Epithelial cell of proximal tubule (primary cell): ENCODE measurements at regions not wholly inside any gene's neighbourhood (a gene's known extent, or its start where the extent isn't known, plus 50 kb on each side); places are given as distances from the start of the nearest gene placed in this dataset.
"Not testable (repeated sequence)": the region's sequence is repeated elsewhere in the genome, so short reads cannot be mapped to it uniquely, and the experiment has no call there.

Experiments
- DNase-seq: peaks from one replicate; pipeline ENCODE4 v3.0.0-alpha.2; 2011; ENCODE audit warnings: low read depth
- H3K4me3 ChIP-seq: 2 replicates; pipeline ENCODE4 v1.5.1; 2011; ENCODE audit warnings: low read depth, mild to moderate bottlenecking, low read length
- TF ChIP-seq, protein P1 (sequence below): conservative IDR thresholded peaks from 2 replicates; pipeline ENCODE4 v1.5.1; 2012; ENCODE audit warnings: low read depth, mild to moderate bottlenecking, low read length

DNA sequence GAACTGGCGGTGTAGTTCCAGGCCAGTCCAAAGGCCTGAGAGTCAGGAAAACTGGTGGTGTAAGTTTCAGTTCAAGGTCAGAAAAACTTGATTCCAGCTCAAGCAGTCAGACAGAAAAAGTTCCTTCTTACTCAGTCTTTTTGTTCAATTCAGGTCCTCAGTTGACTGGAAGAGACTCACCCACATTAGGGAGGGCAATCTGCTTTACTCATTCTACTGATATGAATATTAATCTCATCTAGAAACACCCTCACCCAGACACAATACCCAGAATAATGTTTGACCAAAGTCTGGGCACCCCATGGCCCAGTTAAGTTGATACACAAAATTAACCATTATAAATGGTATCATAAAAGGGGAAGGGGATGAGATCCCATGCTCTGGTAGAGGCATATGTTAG, 50.1 kb upstream of the LTA4H start:
- no peak overlapping the region for H3K4me3 ChIP-seq
- TF ChIP-seq, protein P1, sequence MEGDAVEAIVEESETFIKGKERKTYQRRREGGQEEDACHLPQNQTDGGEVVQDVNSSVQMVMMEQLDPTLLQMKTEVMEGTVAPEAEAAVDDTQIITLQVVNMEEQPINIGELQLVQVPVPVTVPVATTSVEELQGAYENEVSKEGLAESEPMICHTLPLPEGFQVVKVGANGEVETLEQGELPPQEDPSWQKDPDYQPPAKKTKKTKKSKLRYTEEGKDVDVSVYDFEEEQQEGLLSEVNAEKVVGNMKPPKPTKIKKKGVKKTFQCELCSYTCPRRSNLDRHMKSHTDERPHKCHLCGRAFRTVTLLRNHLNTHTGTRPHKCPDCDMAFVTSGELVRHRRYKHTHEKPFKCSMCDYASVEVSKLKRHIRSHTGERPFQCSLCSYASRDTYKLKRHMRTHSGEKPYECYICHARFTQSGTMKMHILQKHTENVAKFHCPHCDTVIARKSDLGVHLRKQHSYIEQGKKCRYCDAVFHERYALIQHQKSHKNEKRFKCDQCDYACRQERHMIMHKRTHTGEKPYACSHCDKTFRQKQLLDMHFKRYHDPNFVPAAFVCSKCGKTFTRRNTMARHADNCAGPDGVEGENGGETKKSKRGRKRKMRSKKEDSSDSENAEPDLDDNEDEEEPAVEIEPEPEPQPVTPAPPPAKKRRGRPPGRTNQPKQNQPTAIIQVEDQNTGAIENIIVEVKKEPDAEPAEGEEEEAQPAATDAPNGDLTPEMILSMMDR: no peak
- no peak for DNase-seq

DNA sequence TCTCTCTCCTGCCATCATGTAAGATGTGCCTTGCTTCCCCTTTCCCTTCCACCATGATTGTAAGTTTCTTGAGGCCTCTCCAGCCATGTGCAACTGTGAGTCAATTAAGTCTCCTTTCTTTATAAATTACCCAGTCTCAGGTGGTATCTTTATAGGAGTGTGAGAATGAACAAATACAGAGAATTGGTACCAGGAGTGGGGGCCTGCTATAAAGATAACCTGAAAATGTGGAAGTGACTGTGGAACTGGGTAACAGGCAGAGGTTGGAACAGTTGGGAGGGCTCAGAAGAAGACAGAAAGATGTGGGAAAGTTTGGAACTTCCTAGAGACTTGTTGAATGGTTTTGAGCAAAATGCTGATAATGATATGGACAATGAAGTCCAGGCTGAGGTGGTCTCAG, 50.8 kb upstream of the LTA4H start:
- not testable (repeated sequence) for DNase-seq, H3K4me3 ChIP-seq

DNA sequence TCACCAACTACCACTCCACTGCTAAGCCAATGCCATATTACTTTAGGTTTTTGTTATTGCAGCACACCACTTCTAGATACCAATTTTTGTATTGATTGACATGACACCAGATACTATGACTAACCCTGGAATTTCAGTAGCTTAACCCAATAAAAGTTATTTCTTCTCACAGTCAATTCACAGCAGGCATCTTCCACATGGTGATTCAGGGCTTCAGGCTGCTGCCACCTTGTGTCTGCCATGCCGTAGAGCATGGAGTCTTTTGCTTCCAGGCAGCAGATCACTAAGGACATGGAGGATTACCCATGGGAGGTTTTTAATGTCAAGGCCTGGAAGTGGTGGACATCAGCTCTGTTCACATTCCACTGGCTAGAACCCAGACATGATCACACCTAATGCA, 56.4 kb upstream of the LTA4H start:
- TF ChIP-seq, protein P1: peak; percentile 33
- DNase-seq: no peak
- H3K4me3 ChIP-seq: no peak overlapping the region

DNA sequence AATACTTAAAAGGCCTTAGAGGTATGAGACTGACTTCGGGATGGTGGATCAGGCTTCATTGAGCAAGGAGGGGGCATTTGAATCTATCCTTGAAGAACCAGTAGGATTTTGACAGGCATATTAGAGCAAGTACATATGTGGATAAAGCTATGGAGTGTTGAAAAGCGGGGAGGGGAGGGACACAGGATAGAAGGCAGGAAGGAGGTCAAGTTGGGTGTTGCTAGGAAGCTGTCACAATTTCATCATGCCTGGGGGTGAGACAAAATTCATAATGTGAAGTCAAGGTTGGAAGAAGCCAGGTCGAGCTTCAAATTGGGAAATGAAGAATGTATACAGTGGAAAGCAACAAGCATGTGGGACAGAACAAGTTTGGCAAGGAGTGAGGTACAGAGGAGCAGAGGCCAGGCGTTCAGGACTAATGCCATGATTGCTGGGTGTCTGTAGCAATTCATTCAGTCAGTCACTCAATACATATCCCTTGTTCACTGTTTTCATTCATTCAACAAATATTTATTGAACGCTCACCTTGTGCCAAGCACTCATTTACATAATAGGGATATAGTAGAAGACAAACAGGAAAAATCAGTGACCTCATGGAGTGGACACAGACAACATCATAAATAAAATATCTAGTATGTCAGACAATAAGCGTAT, 58.3 kb upstream of the LTA4H start:
- TF ChIP-seq, protein P1: no peak
- no peak overlapping the region for H3K4me3 ChIP-seq
- DNase-seq: no peak

DNA sequence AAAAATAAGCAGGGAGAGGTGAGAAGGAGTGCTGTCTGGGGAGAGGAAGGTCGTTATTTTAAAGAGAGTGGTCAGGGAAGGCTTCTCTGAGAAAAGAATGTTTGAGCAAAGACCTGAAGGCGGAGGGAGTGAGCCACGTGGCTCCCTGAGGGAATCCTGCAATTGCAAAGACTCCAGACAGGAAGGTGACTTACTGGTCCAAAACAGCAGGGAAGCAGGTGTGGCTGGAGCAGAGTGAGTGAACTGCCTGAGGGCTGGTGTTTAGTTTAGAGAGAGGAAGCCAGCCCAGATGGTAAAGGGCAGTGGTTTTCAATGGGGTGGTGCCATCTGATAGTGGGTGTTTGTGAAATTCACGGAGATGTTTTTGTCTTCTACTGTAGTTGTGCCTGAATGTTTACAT, 58.8 kb upstream of the LTA4H start:
- TF ChIP-seq, protein P1: no peak
- no peak overlapping the region for H3K4me3 ChIP-seq
- DNase-seq: no peak

DNA sequence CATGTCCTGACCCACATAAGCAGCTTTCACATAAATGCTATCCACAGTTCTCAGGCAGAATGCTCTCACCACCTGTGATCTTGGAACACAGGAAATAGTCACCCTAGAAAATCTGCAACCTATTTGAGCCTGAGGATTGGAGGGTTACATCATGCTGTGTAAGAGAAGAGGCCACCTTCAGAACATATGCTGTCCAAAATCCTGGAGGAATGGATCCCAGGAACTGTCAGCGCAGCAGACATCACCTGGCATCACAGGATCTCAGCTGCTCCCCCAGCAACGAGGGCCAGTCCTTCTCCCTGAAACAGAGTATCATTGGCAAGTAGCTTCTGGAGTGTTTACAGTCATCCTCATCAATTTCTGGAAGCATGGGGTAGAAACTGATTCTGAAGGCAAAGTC, 63.2 kb upstream of the LTA4H start:
- DNase-seq: no peak
- no peak overlapping the region for H3K4me3 ChIP-seq
- TF ChIP-seq, protein P1: no peak

DNA sequence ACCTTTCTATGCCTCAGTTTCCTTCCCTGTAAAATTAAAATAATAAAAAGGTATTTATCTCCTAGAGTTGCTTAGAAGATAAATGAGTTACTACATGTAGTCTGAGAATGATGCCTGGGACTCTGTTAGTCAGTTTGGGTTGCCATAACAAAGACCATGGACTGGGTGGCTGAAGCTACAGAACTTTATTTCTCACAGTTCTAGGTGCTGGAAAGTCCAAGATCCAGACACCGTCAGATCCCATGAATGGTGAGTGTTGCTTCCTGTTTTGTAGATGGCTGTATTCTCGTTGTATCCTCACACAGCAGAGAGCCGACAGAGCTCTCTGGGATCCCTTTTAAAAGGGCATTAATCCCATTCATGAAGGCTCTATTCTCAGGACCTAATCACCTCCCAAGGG, 64.0 kb upstream of the LTA4H start:
- TF ChIP-seq, protein P1: no peak
- no peak for DNase-seq
- H3K4me3 ChIP-seq: no peak overlapping the region
